PC-3 (cell line): ENCODE measurements at regions not wholly inside any gene's neighbourhood (a gene's known extent, or its start where the extent isn't known, plus 50 kb on each side); places are given as distances from the start of the nearest gene placed in this dataset.

Experiments
- ATAC-seq: fragments of 200-7000 bp; cut with Tn5 transposase; 2 replicates; pipeline ENCODE4 v1.9.1; 2020; ENCODE audit warnings: mild to moderate bottlenecking, moderate library complexity
- BruUV-seq: library from RNA; stranded (reverse); fragments of 400-500 nt; replicated peaks from 2 replicates; lab custom pipeline; 2021; lab: Mats Ljungman, UMichigan
- CTCF ChIA-PET: fragments of 300-600 bp; sonication (Branson Sonifier 250); formaldehyde crosslinking; loops from one replicate; lab custom pipeline; 2022; ENCODE audit warnings: antibody characterized with exemption; lab: Charles Lee
- POLR2A ChIA-PET: fragments of 300-600 bp; sonication (Branson Sonifier 250); formaldehyde crosslinking; loops from one replicate; lab custom pipeline; 2022; ENCODE audit warnings: antibody characterized with exemption; ENCODE audit not compliant: unreplicated experiment; lab: Charles Lee
- DNase-seq: peaks from one replicate; pipeline ENCODE4 v3.0.0-alpha.2; 2015
- H2AFZ ChIP-seq: fragments of 300-600 bp; sonication (generic); 2 replicates; pipeline ENCODE4 v1.6.0; 2016; ENCODE audit warnings: antibody characterized with exemption, low read length
- H3F3A ChIP-seq: fragments of 300-600 bp; sonication (generic); one replicate; pipeline ENCODE4 v1.6.0; 2017; ENCODE audit warnings: antibody characterized with exemption, low read length, control low read depth, mild to moderate bottlenecking; ENCODE audit not compliant: unreplicated experiment
- H3K27ac ChIP-seq: fragments of 300-600 bp; sonication (generic); 2 replicates; pipeline ENCODE4 v1.5.1; 2016; ENCODE audit warnings: mild to moderate bottlenecking, low read length
- H3K27me3 ChIP-seq: fragments of 300-600 bp; sonication (generic); 2 replicates; pipeline ENCODE4 v1.6.1; 2016; ENCODE audit warnings: low read length, mixed read lengths
- H3K36me3 ChIP-seq: fragments of 300-600 bp; sonication (generic); 2 replicates; pipeline ENCODE4 v1.6.1; 2016; ENCODE audit warnings: low read depth, mixed run types, low read length, mixed read lengths
- H3K4me1 ChIP-seq: fragments of 300-600 bp; sonication (generic); 2 replicates; pipeline ENCODE4 v1.5.1; 2016; ENCODE audit warnings: low read length; ENCODE audit not compliant: insufficient read depth
- H3K4me2 ChIP-seq: fragments of 300-600 bp; sonication (generic); 2 replicates; pipeline ENCODE4 v1.6.0; 2016; ENCODE audit warnings: low read length
- H3K4me3 ChIP-seq: fragments of 300-600 bp; sonication (generic); 2 replicates; pipeline ENCODE4 v1.5.1; 2016; ENCODE audit warnings: mild to moderate bottlenecking, low read length, mixed read lengths
- H3K79me2 ChIP-seq: fragments of 300-600 bp; sonication (generic); 2 replicates; pipeline ENCODE4 v1.6.1; 2017; ENCODE audit warnings: low read length, mixed read lengths
- H3K9ac ChIP-seq: fragments of 300-600 bp; sonication (generic); 2 replicates; pipeline ENCODE4 v1.6.0; 2016; ENCODE audit warnings: mild to moderate bottlenecking, low read length
- H3K9me2 ChIP-seq: fragments of 300-600 bp; sonication (generic); replicated peaks from 2 replicates; pipeline ENCODE4 v1.6.1; 2016; ENCODE audit warnings: mixed run types, low read length, mixed read lengths
- H3K9me3 ChIP-seq: fragments of 300-600 bp; sonication (generic); 2 replicates; pipeline ENCODE4 v1.6.1; 2016; ENCODE audit warnings: low read length, mixed read lengths
- H4K20me1 ChIP-seq: fragments of 300-600 bp; sonication (generic); 2 replicates; pipeline ENCODE4 v1.6.1; 2016; ENCODE audit warnings: low read length, mixed read lengths
- CTCF ChIP-seq: fragments of 300-600 bp; sonication (generic); conservative IDR thresholded peaks from 2 replicates; pipeline ENCODE4 v1.5.1; 2017; ENCODE audit warnings: antibody characterized with exemption, low read depth, mild to moderate bottlenecking, low read length
- EZH2 ChIP-seq: fragments of 300-600 bp; sonication (generic); IDR thresholded peaks from one replicate; pipeline ENCODE4 v1.6.1; 2017; ENCODE audit warnings: antibody characterized with exemption, mild to moderate bottlenecking, low read length; ENCODE audit not compliant: unreplicated experiment
- EZH2phosphoT487 ChIP-seq: fragments of 300-600 bp; sonication (generic); IDR thresholded peaks from 2 replicates; pipeline ENCODE4 v1.6.1; 2018; ENCODE audit warnings: mild to moderate bottlenecking, antibody characterized with exemption, low read length, borderline replicate concordance
- intact Hi-C: fragments of 100-400 bp; cut with micrococcal nuclease; formaldehyde crosslinking; loops from 2 replicates; pipeline ENCODE4 v1.9.0; 2023

- no peaks in the 10 kb centered on the region for H3F3A ChIP-seq
- no peak for ATAC-seq
- H3K27ac ChIP-seq, result no peak overlapping the region
- no peak for DNase-seq
- H3K9ac ChIP-seq, result no peak overlapping the region
- H3K27me3 ChIP-seq, result no peaks in the 10 kb centered on the region
- TF ChIP-seq EZH2 (no peak), EZH2phosphoT487 (no peak), CTCF (no peak)
- no TSS peak for BruUV-seq
- H3K4me2 ChIP-seq, result no peak overlapping the region
- ChIA-PET CTCF (no interaction called here), POLR2A (no interaction called here)
- no peaks in the 10 kb centered on the region for H3K36me3 ChIP-seq
- H2AFZ ChIP-seq, result no peak overlapping the region
- no peaks in the 10 kb centered on the region for H3K4me1 ChIP-seq
- no peaks in the 10 kb centered on the region for H3K9me2 ChIP-seq
- H3K4me3 ChIP-seq, result no peak overlapping the region
- no peaks in the 10 kb centered on the region for H3K79me2 ChIP-seq
- intact Hi-C loops, result no loop called here
- H3K9me3 ChIP-seq, result no peaks in the 10 kb centered on the region
- H4K20me1 ChIP-seq, result no peaks in the 10 kb centered on the region
Observed at GRCh38 chr9:7608261-7608660, 191.3 kb downstream of the DMAC1 start.

- BruUV-seq, result no TSS peak
- Histone ChIP-seq H3K9ac (no peak overlapping the region), H3K9me2 (no peaks in the 10 kb centered on the region), H2AFZ (no peak overlapping the region), H3K36me3 (no peaks in the 10 kb centered on the region), H3K4me2 (no peak overlapping the region), H3K4me1 (no peaks in the 10 kb centered on the region), H3F3A (no peaks in the 10 kb centered on the region), H3K9me3 (no peaks in the 10 kb centered on the region), H3K79me2 (no peaks in the 10 kb centered on the region), H3K4me3 (no peak overlapping the region), H4K20me1 (no peaks in the 10 kb centered on the region), H3K27ac (no peak overlapping the region), H3K27me3 (no peaks in the 10 kb centered on the region)
- TF ChIP-seq CTCF, result no peak
- TF ChIP-seq EZH2phosphoT487, result no peak
- no peak for TF ChIP-seq EZH2
- ATAC-seq, result no peak
- no peak for DNase-seq
- intact Hi-C loops, result no loop called here
- ChIA-PET POLR2A (no interaction called here), CTCF (no interaction called here)
Observed at GRCh38 chr9:7607421-7607820, 192.2 kb downstream of the DMAC1 start.

DNA sequence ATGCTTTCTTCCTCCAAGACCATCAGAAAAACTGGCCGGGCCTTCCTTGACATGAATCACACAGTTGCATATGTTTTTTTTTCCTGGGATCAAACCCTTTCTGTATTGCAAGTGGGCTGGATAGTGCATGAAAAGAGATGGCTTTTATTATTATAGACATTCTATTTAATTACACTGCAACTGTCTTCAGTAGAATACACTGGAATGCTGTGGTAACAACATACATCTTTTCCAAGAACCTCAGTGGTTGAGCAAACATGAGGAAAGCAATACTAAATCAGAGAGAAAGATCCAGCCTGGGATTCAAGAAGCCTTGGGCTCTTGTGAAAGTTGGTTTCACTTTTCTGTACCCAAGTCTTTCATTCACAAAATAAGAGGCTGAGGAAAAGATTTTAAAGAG is 193.0 kb downstream of the DMAC1 start:
- ATAC-seq, result no peak
- TF ChIP-seq EZH2, result no peak
- no peak for TF ChIP-seq CTCF
- no peak for TF ChIP-seq EZH2phosphoT487
- POLR2A ChIA-PET, result no interaction called here

More for the DNA sequence above, 193.0 kb downstream of the DMAC1 start:
- no peaks in the 10 kb centered on the region for H3K36me3 ChIP-seq
- no peaks in the 10 kb centered on the region for H3K9me3 ChIP-seq
- no peak overlapping the region for H3K9ac ChIP-seq
- no peak overlapping the region for H2AFZ ChIP-seq
- DNase-seq, result no peak
- H3F3A ChIP-seq, result no peaks in the 10 kb centered on the region
- no peak overlapping the region for H3K4me3 ChIP-seq
- CTCF ChIA-PET, result no interaction called here
- no peaks in the 10 kb centered on the region for H3K79me2 ChIP-seq
- no peaks in the 10 kb centered on the region for H3K4me1 ChIP-seq
- H3K27me3 ChIP-seq, result no peaks in the 10 kb centered on the region
- intact Hi-C loops, result no loop called here
- H4K20me1 ChIP-seq, result no peaks in the 10 kb centered on the region
- no peaks in the 10 kb centered on the region for H3K9me2 ChIP-seq
- H3K27ac ChIP-seq, result no peak overlapping the region
- H3K4me2 ChIP-seq, result no peak overlapping the region
- no TSS peak for BruUV-seq
